ENCODE measurements at regions not wholly inside any gene's neighbourhood (a gene's known extent, or its start where the extent isn't known, plus 50 kb on each side); places are given as distances from the start of the nearest gene placed in this dataset.

- no peak for DNase-seq (ENCODE audit: low read depth, low spot score)
These were observed 1284.7 kb downstream of the BRINP3 start for GRCh38 chr1:189192741-189193520.

GRCh38 chr1:189205863-189206262 is 1271.8 kb downstream of the BRINP3 start:
- no peak for DNase-seq (ENCODE audit: low read depth, low spot score)
- TF ChIP-seq CTCF (IDR thresholded peaks at IDR 0.05; ENCODE audit: low read depth, low read length) = no peak
- no peak overlapping the region for H3K4me3 ChIP-seq (ENCODE audit: low read depth, low read length)
- in situ Hi-C loops (cut with HindIII; ENCODE audit: low sequenced_read_pairs) = no loop called here

More at GRCh38 chr1:189192741-189193520, 1284.7 kb downstream of the BRINP3 start:
- no peak for TF ChIP-seq CTCF (IDR thresholded peaks at IDR 0.05; ENCODE audit: low read depth, low read length)
- in situ Hi-C loops (cut with HindIII; ENCODE audit: low sequenced_read_pairs) = no loop called here
- H3K4me3 ChIP-seq (ENCODE audit: low read depth, low read length) = no peak overlapping the region

GRCh38 chr1:189206617-189207016 is 1271.0 kb downstream of the BRINP3 start:
- DNase-seq (ENCODE audit: low read depth, low spot score) = peak; percentile 3
- no peak for TF ChIP-seq CTCF (IDR thresholded peaks at IDR 0.05; ENCODE audit: low read depth, low read length)
- in situ Hi-C loops (cut with HindIII; ENCODE audit: low sequenced_read_pairs) = no loop called here
- H3K4me3 ChIP-seq (ENCODE audit: low read depth, low read length) = no peak overlapping the region

GRCh38 chr1:189211742-189212141 is 1265.9 kb downstream of the BRINP3 start:
- in situ Hi-C loops (cut with HindIII; ENCODE audit: low sequenced_read_pairs) = no loop called here
- no peak for TF ChIP-seq CTCF (IDR thresholded peaks at IDR 0.05; ENCODE audit: low read depth, low read length)
- DNase-seq (ENCODE audit: low read depth, low spot score) = peak; percentile 49
- H3K4me3 ChIP-seq (ENCODE audit: low read depth, low read length) = no peak overlapping the region

- in situ Hi-C loops (cut with HindIII; ENCODE audit: low sequenced_read_pairs) = no loop called here
- H3K4me3 ChIP-seq (ENCODE audit: low read depth, low read length) = no peak overlapping the region
- DNase-seq (ENCODE audit: low read depth, low spot score) = no peak
- TF ChIP-seq CTCF (IDR thresholded peaks at IDR 0.05; ENCODE audit: low read depth, low read length) = no peak
These were observed 1265.1 kb downstream of the BRINP3 start for GRCh38 chr1:189212606-189213005.

- no peak for TF ChIP-seq CTCF (IDR thresholded peaks at IDR 0.05; ENCODE audit: low read depth, low read length)
- DNase-seq (ENCODE audit: low read depth, low spot score) = no peak
- no peak overlapping the region for H3K4me3 ChIP-seq (ENCODE audit: low read depth, low read length)
- in situ Hi-C loops (cut with HindIII; ENCODE audit: low sequenced_read_pairs) = no loop called here
These were observed 1260.8 kb downstream of the BRINP3 start for GRCh38 chr1:189216886-189217285.

All from astrocyte of the spinal cord (primary cell).